Kasumi-1 (cell line): ENCODE measurements at regions not wholly inside any gene's neighbourhood (a gene's known extent, or its start where the extent isn't known, plus 50 kb on each side); places are given as distances from the start of the nearest gene placed in this dataset.
"Not testable (repeated sequence)": the region's sequence is repeated elsewhere in the genome, so short reads cannot be mapped to it uniquely, and the experiment has no call there.

ENCODE experiments used
- DNase-seq, 2 experiments: peaks; one replicate each; lab custom pipeline; 2025; lab: John Stamatoyannopoulos, UW

- no peak for DNase-seq
These were observed 170.9 kb upstream of the MAGI2 start for GRCh38 chr7:79624336-79624735.

DNA sequence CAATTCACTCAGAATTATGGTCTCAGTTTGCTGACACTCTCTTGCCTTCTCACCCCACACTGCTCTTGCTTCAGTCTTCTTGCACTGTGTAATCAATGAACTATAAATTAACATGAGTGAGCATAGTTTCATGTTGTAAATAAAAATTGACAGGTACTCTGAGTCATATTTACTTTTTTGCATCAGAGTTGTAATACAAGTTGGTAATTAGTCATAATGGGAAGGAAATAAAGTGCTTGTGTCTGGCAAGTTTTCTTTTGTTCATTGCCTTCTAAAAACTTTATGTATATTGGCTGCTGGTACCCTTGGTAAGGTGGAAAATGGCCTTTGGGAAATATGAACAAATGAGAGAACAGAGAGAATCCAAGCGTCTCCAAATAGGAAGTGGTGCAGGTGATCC lies 169.3 kb upstream of the MAGI2 start:
- DNase-seq = no peak

DNA sequence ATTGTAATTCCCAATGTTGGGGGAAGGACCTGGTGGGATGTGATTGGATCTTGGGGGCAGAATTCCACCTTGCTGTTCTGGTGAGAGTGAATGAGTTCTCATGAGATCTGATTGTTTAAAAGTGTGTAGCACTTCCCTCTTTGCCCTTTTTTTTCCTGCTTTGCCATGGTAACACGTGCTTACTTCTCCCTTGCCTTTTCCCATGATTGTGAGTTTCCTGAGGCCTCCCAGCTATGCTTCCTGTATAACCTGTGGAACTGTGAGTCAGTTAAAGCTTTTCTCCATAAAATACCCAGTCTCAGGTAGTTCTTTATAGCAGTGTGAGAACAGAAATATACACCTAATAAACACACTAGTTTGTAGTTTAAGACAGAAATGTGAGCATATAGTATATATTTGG lies 166.8 kb upstream of the MAGI2 start:
- no peak for DNase-seq

- DNase-seq = no peak
These were observed 165.7 kb upstream of the MAGI2 start for GRCh38 chr7:79619216-79619615.

DNA sequence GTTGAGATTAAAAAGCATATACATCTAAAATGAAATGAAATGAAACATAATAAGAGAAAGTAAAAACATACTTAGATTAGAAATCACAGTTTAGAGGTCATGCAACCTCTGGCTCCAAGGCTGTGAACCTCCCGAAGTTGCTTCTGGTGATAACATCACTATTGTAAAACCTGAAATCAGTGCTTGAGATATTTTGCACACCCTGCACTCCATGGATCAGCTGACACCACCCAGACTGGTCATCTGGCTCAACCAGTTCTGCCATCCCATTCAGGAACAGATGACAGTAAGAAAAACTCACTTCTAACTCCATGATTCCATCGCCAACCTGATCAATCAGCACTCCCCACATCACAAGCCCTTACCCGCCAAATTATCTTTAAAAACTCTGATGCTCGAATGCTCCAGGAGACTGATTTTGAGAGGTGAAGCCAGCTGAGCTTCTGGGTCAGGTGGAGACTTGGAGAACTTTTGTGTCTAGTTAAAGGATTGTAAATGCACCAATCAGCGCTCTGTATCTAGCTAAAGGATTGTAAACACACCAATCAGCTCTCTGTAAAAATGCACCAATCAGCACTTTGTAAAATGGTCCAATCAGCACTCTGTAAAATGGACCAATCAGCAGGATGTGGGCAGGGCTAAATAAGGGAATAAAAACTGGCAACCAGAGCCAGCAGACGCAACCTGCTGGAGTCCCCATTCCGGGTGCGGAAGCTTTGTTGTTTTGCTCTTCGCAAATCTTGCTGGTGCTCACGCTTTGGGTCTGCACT lies 162.6 kb upstream of the MAGI2 start:
- DNase-seq = no peak

DNA sequence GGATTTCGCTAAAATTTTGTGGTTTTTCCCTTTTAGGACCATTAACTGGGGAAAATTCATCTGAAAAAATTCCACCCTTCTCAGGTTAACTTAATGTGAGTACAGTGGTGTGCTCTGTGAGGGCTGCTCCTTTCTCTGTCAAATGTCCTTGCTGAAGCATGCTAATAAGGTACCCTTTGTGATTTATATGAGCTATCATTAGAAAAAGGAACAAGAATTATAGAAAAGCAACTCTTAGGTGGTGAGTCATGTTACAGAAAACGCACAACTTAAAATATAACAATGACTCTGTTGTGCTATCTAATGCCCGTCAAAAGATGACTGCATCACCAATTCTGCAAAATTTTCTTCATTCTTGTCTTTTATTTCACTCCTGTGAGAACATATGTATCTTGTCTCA lies 162.0 kb upstream of the MAGI2 start:
- DNase-seq = no peak

DNA sequence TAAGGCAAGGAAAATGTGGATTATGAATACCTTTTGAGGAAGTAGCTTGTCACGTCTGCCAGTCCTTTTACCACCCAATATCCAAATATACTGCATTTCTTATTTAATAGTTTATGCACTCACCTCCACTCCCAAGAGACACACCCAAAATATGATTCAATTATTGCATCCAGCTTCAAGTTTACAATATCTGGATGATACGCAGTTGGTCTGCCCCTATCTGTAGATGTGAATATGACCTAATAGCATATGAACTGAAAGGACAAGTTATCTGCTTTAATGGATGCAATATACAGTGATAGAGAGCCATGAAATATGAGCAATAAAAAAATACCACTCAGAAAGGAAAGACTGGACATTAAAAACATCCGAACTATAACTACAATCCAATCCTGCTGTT lies 159.4 kb upstream of the MAGI2 start:
- no peak for DNase-seq

DNA sequence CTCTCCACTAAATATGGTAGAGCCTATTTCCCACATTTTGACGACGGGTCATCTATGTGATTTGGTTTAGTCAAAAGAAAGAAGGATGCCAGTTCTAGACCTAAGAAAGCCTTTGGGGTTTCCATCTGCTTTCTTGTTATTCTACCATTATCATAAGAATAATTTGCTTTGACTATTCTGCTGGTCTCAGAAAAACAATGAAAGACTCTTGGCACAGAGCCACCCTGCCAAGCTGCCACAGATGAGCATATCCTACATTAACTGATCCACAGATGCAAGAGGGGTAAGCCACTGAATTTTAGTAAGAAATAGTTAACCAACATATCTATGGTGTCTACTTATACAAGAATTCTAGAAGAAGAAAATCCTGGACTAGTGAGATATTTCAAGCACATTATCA lies 158.6 kb upstream of the MAGI2 start:
- DNase-seq = no peak

- DNase-seq = no peak
These were observed 157.4 kb upstream of the MAGI2 start for GRCh38 chr7:79610748-79611304.

DNA sequence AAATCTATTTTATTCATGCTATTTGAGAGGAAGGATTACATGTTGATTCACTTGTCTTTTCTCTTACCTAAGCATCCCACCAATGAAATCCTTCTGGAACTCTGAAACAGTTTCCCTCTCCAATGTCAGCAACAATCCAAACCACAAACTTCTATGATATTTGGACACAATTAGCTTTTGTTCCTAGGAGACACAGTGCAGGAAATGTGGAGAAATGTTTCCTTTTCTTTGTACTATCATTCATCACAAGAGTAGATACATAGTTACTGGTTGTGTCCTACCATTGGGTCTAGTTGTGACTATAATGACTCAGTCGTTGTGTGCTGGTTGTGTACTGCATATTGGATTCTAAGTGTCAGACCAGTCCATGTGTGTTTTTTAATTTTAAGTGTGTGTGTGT lies 156.8 kb upstream of the MAGI2 start:
- no peak for DNase-seq

- DNase-seq = no peak
These were observed 154.5 kb upstream of the MAGI2 start for GRCh38 chr7:79608005-79608404.

DNA sequence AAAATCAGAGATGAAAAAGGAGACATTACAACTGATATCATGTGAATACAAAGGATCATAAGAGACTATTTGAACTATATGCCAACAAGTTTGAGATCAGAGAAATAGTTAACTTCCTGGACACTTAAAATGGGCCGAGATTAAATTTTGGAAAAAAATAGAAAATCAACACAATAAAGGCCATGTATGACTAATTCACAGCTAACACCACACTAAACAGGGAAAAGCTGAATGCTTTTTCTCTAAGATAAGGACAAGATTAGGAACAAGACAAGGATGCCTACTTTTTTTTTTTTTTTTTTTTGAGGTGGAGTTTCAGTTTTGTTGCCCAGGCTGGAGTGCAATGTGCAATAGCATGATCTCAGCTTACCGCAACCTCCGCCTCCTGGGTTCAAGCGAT lies 151.4 kb upstream of the MAGI2 start:
- DNase-seq = no peak

DNA sequence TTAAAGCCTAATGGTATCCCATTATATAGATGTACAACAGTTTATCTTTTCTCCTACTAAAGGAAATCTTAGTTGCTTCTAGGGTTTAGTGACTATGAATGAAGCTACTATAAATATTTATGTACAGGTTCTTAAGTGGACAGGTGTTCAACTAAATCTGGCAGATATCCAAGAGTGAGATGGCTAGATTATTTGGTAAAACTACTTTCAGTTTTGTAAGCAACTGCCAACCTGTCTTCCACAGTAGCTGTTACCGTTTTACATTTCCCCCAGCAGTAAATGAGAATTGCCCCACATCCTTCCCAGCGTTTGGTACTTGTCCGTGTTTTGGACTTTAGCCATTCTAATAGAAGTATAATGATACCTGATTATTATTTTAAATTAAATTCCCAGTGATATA lies 144.9 kb upstream of the MAGI2 start:
- no peak for DNase-seq

- not testable (repeated sequence) for DNase-seq
These were observed 141.2 kb upstream of the MAGI2 start for GRCh38 chr7:79594671-79595070.

GRCh38 chr7:79593866-79594301 lies 140.4 kb upstream of the MAGI2 start:
- DNase-seq = no peak

DNA sequence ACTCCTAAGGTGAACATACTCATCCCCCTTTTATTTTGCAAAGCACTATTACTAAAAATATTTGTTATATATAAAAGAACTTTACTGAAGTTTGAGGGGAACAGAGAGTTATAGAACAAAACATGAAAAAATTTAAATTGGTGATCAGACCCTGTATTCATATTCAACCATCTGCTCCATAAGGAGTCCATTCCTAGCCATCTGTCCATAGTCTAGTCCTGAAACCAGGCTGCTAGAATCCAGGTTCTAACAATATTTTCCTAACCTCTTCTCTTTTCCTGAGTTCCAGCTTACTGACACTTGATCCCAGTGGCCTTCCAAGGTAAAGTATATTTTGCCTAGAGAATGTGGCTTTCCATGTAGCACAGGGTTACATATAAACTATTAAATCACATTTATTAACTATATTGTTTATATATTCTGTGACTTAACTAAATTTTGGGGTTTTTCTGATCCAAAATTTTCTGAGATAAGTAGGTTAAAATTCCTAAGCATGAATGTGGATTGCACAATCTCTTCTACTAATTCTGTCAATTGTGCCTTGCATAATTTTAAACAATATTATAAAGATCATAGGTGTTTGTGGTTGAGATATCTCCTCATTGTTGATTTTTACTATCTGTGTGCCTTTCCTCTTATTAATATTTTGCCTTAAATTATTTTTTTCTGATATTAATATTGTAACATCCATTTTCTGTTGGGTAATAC lies 137.6 kb upstream of the MAGI2 start:
- no peak for DNase-seq

- no peak for DNase-seq
These were observed 136.9 kb upstream of the MAGI2 start for GRCh38 chr7:79590391-79590790.

GRCh38 chr7:79570903-79571302 lies 117.4 kb upstream of the MAGI2 start:
- DNase-seq = no peak

DNA sequence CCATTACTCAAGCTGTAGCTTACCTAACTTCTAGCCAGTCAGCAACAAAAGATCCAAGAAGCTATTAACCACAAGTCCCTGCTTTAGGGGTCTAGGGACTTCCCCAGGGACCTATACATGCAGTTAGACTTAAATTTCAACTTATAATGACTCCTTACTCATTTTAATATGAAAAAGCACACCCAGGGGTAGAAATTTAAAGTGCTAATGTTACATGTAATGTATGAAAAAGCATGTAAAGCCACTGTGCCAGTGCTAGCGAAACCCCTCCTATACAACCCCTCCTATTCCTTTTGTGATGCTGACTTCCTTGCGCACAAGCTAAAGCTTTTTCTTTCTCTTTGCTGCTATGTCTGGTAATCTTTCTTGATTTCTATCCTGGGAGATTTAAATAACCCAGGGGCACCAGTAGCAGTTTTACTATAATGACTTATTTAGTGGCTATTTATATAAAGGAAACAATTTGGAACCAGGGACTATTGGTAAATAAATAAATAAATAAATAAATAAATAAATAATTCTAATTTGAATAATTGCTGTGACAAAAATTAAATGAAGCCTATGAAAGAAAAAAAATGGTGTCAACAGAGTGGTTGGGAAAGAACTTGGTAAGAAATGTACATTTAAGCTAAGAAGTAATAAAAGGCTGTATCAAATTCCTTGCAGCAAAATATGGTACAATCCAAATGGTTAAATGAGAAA lies 110.5 kb upstream of the MAGI2 start:
- no peak for DNase-seq

- DNase-seq = no peak
These were observed 102.1 kb upstream of the MAGI2 start for GRCh38 chr7:79555571-79555970.

- no peak for DNase-seq
These were observed 100.5 kb upstream of the MAGI2 start for GRCh38 chr7:79553811-79554555.

DNA sequence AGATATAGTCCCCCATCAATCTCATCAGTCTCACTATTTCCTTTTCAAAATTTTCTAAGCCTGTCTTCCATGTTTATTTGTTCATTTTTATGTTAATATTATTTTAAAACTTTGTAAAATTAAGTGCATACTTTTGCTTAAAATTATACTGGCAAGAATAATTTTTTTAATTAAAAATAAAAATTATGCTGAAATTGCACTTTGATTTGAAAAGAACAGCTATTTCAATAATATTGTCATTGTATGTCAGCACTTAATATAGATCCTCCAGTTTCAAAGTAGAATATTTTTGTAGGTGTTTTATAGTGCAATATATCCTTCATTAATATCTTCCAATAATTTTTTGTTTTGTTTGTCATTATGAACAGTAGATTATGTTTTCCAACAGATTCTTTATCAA lies 99.0 kb upstream of the MAGI2 start:
- no peak for DNase-seq
